Erythroblast (primary cell): ENCODE measurements at regions not wholly inside any gene's neighbourhood (a gene's known extent, or its start where the extent isn't known, plus 50 kb on each side); places are given as distances from the start of the nearest gene placed in this dataset.

Source experiments
- GATA1 ChIP-seq: IDR thresholded peaks from 2 replicates; pipeline ENCODE4 v1.6.1; 2011; ENCODE audit warnings: low read depth, mild to moderate bottlenecking, control low read depth, low read length, moderate library complexity
- POLR2A ChIP-seq: IDR thresholded peaks from 2 replicates; pipeline ENCODE4 v1.6.1; 2011; ENCODE audit warnings: mild to moderate bottlenecking, low read length

- TF ChIP-seq POLR2A (no peak), GATA1 (no peak)
These were observed 97.2 kb upstream of the GUCY1A1 start for GRCh38 chr4:155569471-155569870.
